ENCODE measurements at regions not wholly inside any gene's neighbourhood (a gene's known extent, or its start where the extent isn't known, plus 50 kb on each side); places are given as distances from the start of the nearest gene placed in this dataset.

- Histone ChIP-seq H3K9me3 (replicated peaks; ENCODE audit: control insufficient read depth, insufficient read depth, low read length) (no peaks in the 10 kb centered on the region), H3K4me1 (ENCODE audit: control insufficient read depth, insufficient read depth, low read length) (0 out of 2 replicates have a peak, but pooled peaks cover 3% of the 10 kb centered on the region), H3K36me3 (ENCODE audit: control insufficient read depth in 2 of 2, insufficient read depth in 2 of 2, low read length in 1 of 2) (no peaks in the 10 kb centered on the region), H3K4me2 (ENCODE audit: control insufficient read depth, insufficient read depth) (no peak overlapping the region), H4K20me1 (ENCODE audit: control insufficient read depth, insufficient read depth) (no peaks in the 10 kb centered on the region), H2AFZ (ENCODE audit: control insufficient read depth, low read depth, low read length) (no peak overlapping the region), H3K27ac (ENCODE audit: control insufficient read depth, insufficient read depth) (no peak overlapping the region), H3K79me2 (ENCODE audit: control insufficient read depth, insufficient read depth, low read length) (no peaks in the 10 kb centered on the region), H3K4me3 (no peak overlapping the region), H3K9ac (ENCODE audit: control insufficient read depth, insufficient read depth, low read length) (no peak overlapping the region), H3K27me3 (replicated peaks in 1 of 2; ENCODE audit: control insufficient read depth in 2 of 2, insufficient read depth in 2 of 2, low read length in 1 of 2) (no peaks in the 10 kb centered on the region)
- intact Hi-C loops (cut with micrococcal nuclease; ENCODE audit: unreplicated experiment) (no loop called here), in situ Hi-C loops (cut with MboI) (no loop called here)
- FAIRE-seq (no peak), ATAC-seq (no peak), DNase-seq (ENCODE audit: low read depth, low spot score) (no peak)
- WGBS (ENCODE audit: insufficient coverage, insufficient replicate concordance, low lambda C conversion rate, missing lambda C conversion rate) = 63% methylated on average over 3 of the region's 3 CpGs
- ChIA-PET CTCF (interaction anchor here (1.1 kb wide), 1 partner anchor 28 kb away, joined by 4 read pairs; no protein-coding TSS in a partner anchor), SMC1A (ENCODE audit: uncharacterized antibody, unreplicated experiment) (interaction anchor here (0.6 kb wide), 1 partner anchor 17 kb away, joined by 3 read pairs; no protein-coding TSS in a partner anchor), RAD21 (ENCODE audit: unreplicated experiment) (no interaction called here), POLR2A (no interaction called here)
- no TSS peak for BruUV-seq (replicated peaks)
- TF ChIP-seq IKZF2 (IDR thresholded peaks at IDR 0.05) = no peak
- no peak for TF ChIP-seq ZBTB40 (IDR thresholded peaks at IDR 0.05; ENCODE audit: borderline replicate concordance)
- TF ChIP-seq MYC (IDR thresholded peaks at IDR 0.05; ENCODE audit: insufficient read depth, insufficient read length, insufficient replicate concordance, low read length, severe bottlenecking) = no peak
- no peak for TF ChIP-seq RFX5 (IDR thresholded peaks at IDR 0.05; ENCODE audit: low read depth, low read length)
- TF ChIP-seq CHD4 (IDR thresholded peaks at IDR 0.05) = no peak
- TF ChIP-seq CEBPB (IDR thresholded peaks at IDR 0.05; ENCODE audit: borderline replicate concordance in 1 of 2, low read depth in 2 of 2, low read length in 2 of 2) = no peak
- TF ChIP-seq CTCF (IDR thresholded peaks at IDR 0.05 in 2 of 3, conservative IDR thresholded peaks at IDR 0.05 in 1 of 3; ENCODE audit: control insufficient read depth in 2 of 3, extremely low read depth in 1 of 3, insufficient read depth in 1 of 3, low read depth in 3 of 3, low read length in 3 of 3) = no peak
- TF ChIP-seq ZBED1 (IDR thresholded peaks at IDR 0.05; ENCODE audit: borderline replicate concordance) = no peak
- TF ChIP-seq BACH1 (IDR thresholded peaks at IDR 0.05; ENCODE audit: borderline replicate concordance) = no peak
- TF ChIP-seq ZNF207 (IDR thresholded peaks at IDR 0.05; ENCODE audit: borderline replicate concordance) = no peak
- TF ChIP-seq SMAD1 (IDR thresholded peaks at IDR 0.05; ENCODE audit: low read depth, partially characterized antibody) = no peak
- no peak for TF ChIP-seq PAX5 (IDR thresholded peaks at IDR 0.05; ENCODE audit: borderline replicate concordance, low read depth, low read length)
- no peak for TF ChIP-seq ETV6 (conservative IDR thresholded peaks at IDR 0.05 in 1 of 2, IDR thresholded peaks at IDR 0.05 in 1 of 2; ENCODE audit: borderline replicate concordance in 1 of 2, low read depth in 1 of 2)
These were observed 140.3 kb upstream of the KIF26B start for GRCh38 chr1:245014247-245015029.
